ENCODE measurements at regions not wholly inside any gene's neighbourhood (a gene's known extent, or its start where the extent isn't known, plus 50 kb on each side); places are given as distances from the start of the nearest gene placed in this dataset.

DNA sequence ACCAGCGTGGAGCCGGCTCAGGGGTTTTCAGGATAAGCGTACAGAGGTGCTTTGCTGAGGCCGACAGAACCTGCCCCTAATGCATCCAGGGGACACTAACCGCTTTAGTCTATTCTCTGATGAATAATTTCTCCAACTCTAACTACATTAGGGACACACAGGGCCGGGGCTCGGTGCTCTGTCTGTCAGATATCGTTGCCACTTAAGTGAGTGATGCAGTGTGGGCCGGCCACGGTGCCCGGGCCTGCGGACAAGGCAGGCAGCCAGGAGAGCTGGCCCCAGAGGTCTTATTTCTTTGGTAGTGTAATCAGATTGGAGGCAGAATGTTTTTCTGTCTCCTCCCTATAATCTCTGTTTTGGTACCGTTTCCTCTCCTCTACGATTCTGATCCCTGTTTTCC is 62.7 kb downstream of the ADRA2A start:
- H3K4me1 ChIP-seq (ENCODE audit: control insufficient read depth, insufficient read depth, low read length) = no peaks in the 10 kb centered on the region
- peaks cover 3% of the 10 kb centered on the region for H3K27me3 ChIP-seq (ENCODE audit: control insufficient read depth, insufficient read depth, low read length)
- Mint-ChIP-seq H3K9me3 (no peaks in the 10 kb centered on the region), H3K4me3 (no peak overlapping the region), H3K36me3 (no peaks in the 10 kb centered on the region), H3K4me1 (no peaks in the 10 kb centered on the region), H3K27ac (no peak overlapping the region), H3K27me3 (ENCODE audit: low read depth in 2 of 2) (peaks cover 13 to 23% of the 10 kb centered on the region in 2 donors)
- TF ChIP-seq, protein P1, sequence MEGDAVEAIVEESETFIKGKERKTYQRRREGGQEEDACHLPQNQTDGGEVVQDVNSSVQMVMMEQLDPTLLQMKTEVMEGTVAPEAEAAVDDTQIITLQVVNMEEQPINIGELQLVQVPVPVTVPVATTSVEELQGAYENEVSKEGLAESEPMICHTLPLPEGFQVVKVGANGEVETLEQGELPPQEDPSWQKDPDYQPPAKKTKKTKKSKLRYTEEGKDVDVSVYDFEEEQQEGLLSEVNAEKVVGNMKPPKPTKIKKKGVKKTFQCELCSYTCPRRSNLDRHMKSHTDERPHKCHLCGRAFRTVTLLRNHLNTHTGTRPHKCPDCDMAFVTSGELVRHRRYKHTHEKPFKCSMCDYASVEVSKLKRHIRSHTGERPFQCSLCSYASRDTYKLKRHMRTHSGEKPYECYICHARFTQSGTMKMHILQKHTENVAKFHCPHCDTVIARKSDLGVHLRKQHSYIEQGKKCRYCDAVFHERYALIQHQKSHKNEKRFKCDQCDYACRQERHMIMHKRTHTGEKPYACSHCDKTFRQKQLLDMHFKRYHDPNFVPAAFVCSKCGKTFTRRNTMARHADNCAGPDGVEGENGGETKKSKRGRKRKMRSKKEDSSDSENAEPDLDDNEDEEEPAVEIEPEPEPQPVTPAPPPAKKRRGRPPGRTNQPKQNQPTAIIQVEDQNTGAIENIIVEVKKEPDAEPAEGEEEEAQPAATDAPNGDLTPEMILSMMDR (IDR thresholded peaks at IDR 0.05) = no peak
- no peak overlapping the region for H3K4me3 ChIP-seq (ENCODE audit: low read length)
- 94% methylated on average over 14 of the region's 14 CpGs for WGBS (ENCODE audit: insufficient coverage)
- no peaks in the 10 kb centered on the region for H3K36me3 ChIP-seq (ENCODE audit: control insufficient read depth, insufficient read depth, low read length)
- no peak for ATAC-seq
- no peak overlapping the region for H3K27ac ChIP-seq (ENCODE audit: low read length)
- no peak for DNase-seq
- intact Hi-C loops (cut with micrococcal nuclease) = no loop called here
- no peaks in the 10 kb centered on the region for H3K9me3 ChIP-seq (ENCODE audit: control insufficient read depth, insufficient read depth, low read length)

GRCh38 chr10:111142092-111142768 is 65.4 kb downstream of the ADRA2A start:
- no peak for DNase-seq
- WGBS (ENCODE audit: insufficient coverage) = 91% methylated on average over 7 of the region's 9 CpGs
- Mint-ChIP-seq H3K4me1 (peaks cover 0 to 11% of the 10 kb centered on the region in 2 donors), H3K4me3 (no peak overlapping the region), H3K27ac (no peak overlapping the region), H3K27me3 (ENCODE audit: low read depth in 2 of 2) (peaks cover 15% of the 10 kb centered on the region in 2 donors), H3K9me3 (no peaks in the 10 kb centered on the region), H3K36me3 (no peaks in the 10 kb centered on the region)
- TF ChIP-seq, protein P1 (IDR thresholded peaks at IDR 0.05) = no peak
- intact Hi-C loops (cut with micrococcal nuclease) = no loop called here
- no peaks in the 10 kb centered on the region for H3K36me3 ChIP-seq (ENCODE audit: control insufficient read depth, insufficient read depth, low read length)
- ATAC-seq = no peak
- H3K9me3 ChIP-seq (ENCODE audit: control insufficient read depth, insufficient read depth, low read length) = no peaks in the 10 kb centered on the region
- peaks cover 3% of the 10 kb centered on the region for H3K4me1 ChIP-seq (ENCODE audit: control insufficient read depth, insufficient read depth, low read length)
- no peak overlapping the region for H3K4me3 ChIP-seq (ENCODE audit: low read length)
- peaks cover 3% of the 10 kb centered on the region for H3K27me3 ChIP-seq (ENCODE audit: control insufficient read depth, insufficient read depth, low read length)
- H3K27ac ChIP-seq (ENCODE audit: low read length) = no peak overlapping the region

GRCh38 chr10:111146025-111146640 is 69.3 kb downstream of the ADRA2A start:
- Mint-ChIP-seq H3K4me1 (peaks cover 0 to 11% of the 10 kb centered on the region in 2 donors), H3K9me3 (no peaks in the 10 kb centered on the region), H3K27me3 (ENCODE audit: low read depth in 2 of 2) (peaks cover 9 to 27% of the 10 kb centered on the region in 2 donors), H3K27ac (no peak overlapping the region), H3K36me3 (no peaks in the 10 kb centered on the region), H3K4me3 (no peak overlapping the region)
- H3K27ac ChIP-seq (ENCODE audit: low read length) = no peak overlapping the region
- no peaks in the 10 kb centered on the region for H3K36me3 ChIP-seq (ENCODE audit: control insufficient read depth, insufficient read depth, low read length)
- no peak overlapping the region for H3K4me3 ChIP-seq (ENCODE audit: low read length)
- 7% methylated on average over 2 of the region's 2 CpGs for whole genome bisulfite sequencing (ENCODE audit: insufficient coverage)
- TF ChIP-seq, protein P1 (IDR thresholded peaks at IDR 0.05) = no peak
- ATAC-seq = no peak
- H3K27me3 ChIP-seq (ENCODE audit: control insufficient read depth, insufficient read depth, low read length) = peaks cover 3% of the 10 kb centered on the region
- H3K4me1 ChIP-seq (ENCODE audit: control insufficient read depth, insufficient read depth, low read length) = peaks cover 3% of the 10 kb centered on the region
- no peaks in the 10 kb centered on the region for H3K9me3 ChIP-seq (ENCODE audit: control insufficient read depth, insufficient read depth, low read length)
- intact Hi-C loops (cut with micrococcal nuclease) = no loop called here
- DNase-seq = no peak
